PFSK-1 (cell line): ENCODE measurements at regions not wholly inside any gene's neighbourhood (a gene's known extent, or its start where the extent isn't known, plus 50 kb on each side); places are given as distances from the start of the nearest gene placed in this dataset.

Source experiments
- FOXP2 ChIP-seq: optimal IDR thresholded peaks from 2 replicates; pipeline ENCODE3; 2011; ENCODE audit warnings: borderline replicate concordance, control low read depth, inconsistent platforms; ENCODE audit not compliant: insufficient read depth; ENCODE audit errors: extremely low read length, extremely low read depth
- POLR2AphosphoS5 ChIP-seq: IDR thresholded peaks from 2 replicates; pipeline ENCODE4 v1.6.1; 2012; ENCODE audit warnings: low read depth, mild to moderate bottlenecking, control low read depth, low read length, moderate library complexity
- REST ChIP-seq, 2 experiments: IDR thresholded peaks; 2 replicates each; pipeline versions ENCODE4 v1.6.1 to v1.8.0; 2011 to 2012; ENCODE audit warnings: low read depth in 2 of 2, low read length in 2 of 2, control low read depth in 1 of 2, inconsistent platforms in 1 of 2, mild to moderate bottlenecking in 1 of 2, moderate library complexity in 1 of 2; ENCODE audit not compliant: insufficient read depth in 1 of 2
- SIN3A ChIP-seq: IDR thresholded peaks from 2 replicates; pipeline ENCODE4 v1.6.1; 2012; ENCODE audit warnings: mild to moderate bottlenecking, low read length, moderate library complexity, borderline replicate concordance; ENCODE audit not compliant: insufficient read depth
- TAF1 ChIP-seq: IDR thresholded peaks from 2 replicates; pipeline ENCODE4 v1.6.1; 2012; ENCODE audit warnings: low read length, control low read depth, borderline replicate concordance; ENCODE audit not compliant: insufficient read depth

GRCh38 chr13:50365408-50366391 lies 350.5 kb downstream of the KCNRG start:
- TF ChIP-seq POLR2AphosphoS5 = no peak
- TF ChIP-seq FOXP2 = no peak
- TF ChIP-seq SIN3A = no peak
- no peak for TF ChIP-seq TAF1
- TF ChIP-seq REST (IDR thresholded peaks at IDR 0.05; ENCODE audit: insufficient read depth in 1 of 2, low read depth in 2 of 2, low read length in 2 of 2) = no peak

DNA sequence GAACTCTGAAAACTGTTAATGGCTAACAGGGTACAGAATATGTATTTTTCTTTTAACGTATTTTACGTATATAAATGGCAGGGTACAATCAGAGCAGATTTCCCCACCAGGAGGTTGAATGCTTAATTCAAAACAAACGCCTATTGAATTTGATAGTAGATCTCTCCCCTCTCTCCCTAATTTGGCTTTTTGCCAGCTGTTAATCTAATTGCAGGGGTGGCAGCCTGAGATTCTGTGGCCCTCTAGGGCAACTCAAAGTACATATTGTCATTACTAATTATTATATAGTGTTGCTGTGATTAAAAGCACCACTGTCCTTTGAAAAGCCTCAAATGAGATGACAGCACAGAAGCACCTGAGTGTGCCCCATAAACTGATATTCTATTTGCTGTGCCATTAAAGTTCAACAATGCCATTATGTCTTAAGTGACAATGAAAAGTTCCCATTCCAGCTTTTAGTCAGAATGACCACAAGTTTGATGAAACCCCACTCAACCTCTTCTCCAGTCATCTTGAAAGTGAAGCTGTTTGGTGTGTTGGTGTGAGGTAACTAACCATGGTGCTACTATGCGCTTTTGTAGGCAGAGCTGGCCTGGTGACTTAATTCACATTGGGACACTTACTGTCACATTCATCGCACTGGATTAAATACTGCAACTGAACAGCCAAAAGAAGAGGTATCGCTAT lies 351.4 kb downstream of the KCNRG start:
- no peak for TF ChIP-seq POLR2AphosphoS5
- no peak for TF ChIP-seq FOXP2
- TF ChIP-seq TAF1 = no peak
- TF ChIP-seq SIN3A = no peak

- TF ChIP-seq SIN3A (no peak), FOXP2 (no peak), TAF1 (no peak), POLR2AphosphoS5 (no peak), REST (IDR thresholded peaks at IDR 0.05; ENCODE audit: insufficient read depth in 1 of 2, low read depth in 2 of 2, low read length in 2 of 2) (no peak)
Measured at GRCh38 chr13:50369646-50370045, 354.4 kb downstream of the KCNRG start.

- TF ChIP-seq TAF1 (no peak), SIN3A (no peak), REST (IDR thresholded peaks at IDR 0.05; ENCODE audit: insufficient read depth in 1 of 2, low read depth in 2 of 2, low read length in 2 of 2) (no peak), POLR2AphosphoS5 (no peak), FOXP2 (no peak)
Measured at GRCh38 chr13:50370303-50370950, 355.2 kb downstream of the KCNRG start.

- TF ChIP-seq FOXP2 (no peak), POLR2AphosphoS5 (no peak), SIN3A (no peak), TAF1 (no peak), REST (IDR thresholded peaks at IDR 0.05; ENCODE audit: insufficient read depth in 1 of 2, low read depth in 2 of 2, low read length in 2 of 2) (no peak)
Measured at GRCh38 chr13:50374517-50374916, 359.3 kb downstream of the KCNRG start.
